ENCODE measurements at regions not wholly inside any gene's neighbourhood (a gene's known extent, or its start where the extent isn't known, plus 50 kb on each side); places are given as distances from the start of the nearest gene placed in this dataset.
A peak's percentile ranks its signal among the peaks of the same experiment; 100 is the strongest.

GRCh38 chr10:21150166-21150565 is 253.1 kb upstream of the NEBL start:
- DNase-seq (ENCODE audit: low spot score): no peak
- no peaks in the 10 kb centered on the region for H3K36me3 ChIP-seq
- no peak overlapping the region for H3K27ac ChIP-seq
- TF ChIP-seq CTCF (IDR thresholded peaks at IDR 0.05): no peak
- TF ChIP-seq POLR2AphosphoS5 (IDR thresholded peaks at IDR 0.05): no peak
- TF ChIP-seq POLR2A (IDR thresholded peaks at IDR 0.05): no peak
- no peaks in the 10 kb centered on the region for H3K27me3 ChIP-seq (replicated peaks; ENCODE audit: insufficient read depth)
- H3K9me3 ChIP-seq: no peaks in the 10 kb centered on the region
- intact Hi-C loops (cut with DNase I): no loop called here
- WGBS: 56% methylated on average over 5 of the region's 5 CpGs
- H3K4me3 ChIP-seq: no peak overlapping the region
- H3K4me1 ChIP-seq (replicated peaks): no peaks in the 10 kb centered on the region

DNA sequence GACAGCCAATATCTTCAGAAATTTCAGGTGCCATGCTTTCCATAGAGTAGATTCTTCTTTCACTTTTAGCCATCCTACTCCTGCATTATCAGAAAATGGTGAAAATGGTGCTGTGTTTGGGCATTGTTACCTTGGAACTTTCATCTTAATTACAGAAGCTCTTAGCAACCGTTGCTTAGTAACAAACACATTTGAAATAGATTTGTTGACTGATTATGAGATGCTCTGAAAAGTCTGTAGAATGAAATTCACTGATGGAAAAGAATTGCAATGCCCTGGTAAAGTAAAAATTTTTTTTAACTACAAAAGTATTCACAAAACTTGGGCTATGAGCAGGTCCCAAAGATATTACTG is 249.3 kb upstream of the NEBL start:
- no peak for DNase-seq (ENCODE audit: low spot score)
- WGBS: 75% methylated on average over 1 of the region's 1 CpG
- no peaks in the 10 kb centered on the region for H3K9me3 ChIP-seq
- no peak overlapping the region for H3K27ac ChIP-seq
- TF ChIP-seq POLR2AphosphoS5 (IDR thresholded peaks at IDR 0.05): no peak
- TF ChIP-seq POLR2A (IDR thresholded peaks at IDR 0.05): no peak
- no peak for TF ChIP-seq CTCF (IDR thresholded peaks at IDR 0.05)
- H3K27me3 ChIP-seq (replicated peaks; ENCODE audit: insufficient read depth): no peaks in the 10 kb centered on the region
- no peaks in the 10 kb centered on the region for H3K36me3 ChIP-seq
- H3K4me3 ChIP-seq: no peak overlapping the region
- no peaks in the 10 kb centered on the region for H3K4me1 ChIP-seq (replicated peaks)
- intact Hi-C loops (cut with DNase I): no loop called here

DNA sequence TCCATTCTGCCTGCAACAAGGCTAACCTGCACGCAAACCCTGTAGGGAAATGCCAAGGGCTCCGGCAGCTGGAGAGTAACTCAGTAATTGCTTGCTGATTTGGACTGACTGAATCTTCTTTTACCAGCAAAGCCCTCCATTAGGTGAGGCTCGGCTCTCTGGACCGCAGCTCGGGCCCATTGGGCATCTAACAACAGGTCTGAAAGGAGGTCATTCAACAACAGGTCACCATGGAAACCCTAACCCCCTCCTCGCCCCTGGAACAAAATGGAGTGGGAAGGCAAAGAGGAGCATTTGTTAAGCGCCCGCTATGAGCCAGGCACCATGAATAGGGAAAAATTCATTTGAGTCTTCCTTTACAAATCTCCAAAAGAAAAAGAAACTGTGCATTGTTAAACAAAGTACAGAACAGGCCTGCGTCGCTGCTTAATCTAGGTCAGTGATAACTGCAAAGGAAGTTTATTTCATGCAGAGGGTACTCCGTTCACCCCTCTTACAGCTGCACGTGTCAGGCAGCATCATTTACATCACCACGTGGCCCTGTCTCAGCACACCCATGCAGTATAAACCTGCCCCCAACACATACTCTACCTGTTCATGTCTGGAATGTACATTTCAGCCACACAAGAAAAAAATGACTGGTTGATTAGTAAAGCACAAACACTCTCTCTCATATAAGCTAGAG is 248.8 kb upstream of the NEBL start:
- WGBS: 84% methylated on average over 13 of the region's 13 CpGs
- Histone ChIP-seq H3K4me3 (no peak overlapping the region), H3K4me1 (replicated peaks) (no peaks in the 10 kb centered on the region), H3K27me3 (replicated peaks; ENCODE audit: insufficient read depth) (no peaks in the 10 kb centered on the region), H3K36me3 (no peaks in the 10 kb centered on the region), H3K27ac (no peak overlapping the region), H3K9me3 (no peaks in the 10 kb centered on the region)
- no peak for TF ChIP-seq POLR2AphosphoS5 (IDR thresholded peaks at IDR 0.05)
- TF ChIP-seq CTCF (IDR thresholded peaks at IDR 0.05): no peak
- TF ChIP-seq POLR2A (IDR thresholded peaks at IDR 0.05): no peak
- intact Hi-C loops (cut with DNase I): no loop called here
- no peak for DNase-seq (ENCODE audit: low spot score)

DNA sequence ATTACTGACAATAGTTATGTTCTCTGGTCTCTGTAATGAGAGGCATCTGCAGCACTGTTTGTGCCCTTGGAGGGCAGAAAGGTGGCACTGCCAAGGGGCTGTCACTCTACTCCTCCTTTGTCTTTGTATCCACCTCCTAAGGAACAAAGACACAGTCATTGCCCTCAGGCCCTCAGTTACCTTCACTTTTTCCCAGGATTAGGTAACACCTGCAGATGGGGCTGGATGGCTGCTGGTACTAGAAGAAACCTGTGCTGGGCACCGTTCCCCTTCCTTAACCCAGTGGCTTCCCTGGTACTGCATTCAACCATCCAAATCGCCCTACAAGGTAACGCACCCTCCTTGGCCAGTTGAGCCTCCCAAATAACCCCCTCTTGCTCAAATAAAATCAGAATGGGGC is 246.9 kb upstream of the NEBL start:
- Histone ChIP-seq H3K27ac (no peak overlapping the region), H3K36me3 (no peaks in the 10 kb centered on the region), H3K4me1 (replicated peaks) (no peaks in the 10 kb centered on the region), H3K4me3 (no peak overlapping the region), H3K9me3 (no peaks in the 10 kb centered on the region), H3K27me3 (replicated peaks; ENCODE audit: insufficient read depth) (no peaks in the 10 kb centered on the region)
- intact Hi-C loops (cut with DNase I): no loop called here
- WGBS: 47% methylated on average over 3 of the region's 3 CpGs
- peak; percentile 49 for DNase-seq (ENCODE audit: low spot score)
- TF ChIP-seq POLR2A (IDR thresholded peaks at IDR 0.05) (no peak), POLR2AphosphoS5 (IDR thresholded peaks at IDR 0.05) (no peak), CTCF (IDR thresholded peaks at IDR 0.05) (no peak)

DNA sequence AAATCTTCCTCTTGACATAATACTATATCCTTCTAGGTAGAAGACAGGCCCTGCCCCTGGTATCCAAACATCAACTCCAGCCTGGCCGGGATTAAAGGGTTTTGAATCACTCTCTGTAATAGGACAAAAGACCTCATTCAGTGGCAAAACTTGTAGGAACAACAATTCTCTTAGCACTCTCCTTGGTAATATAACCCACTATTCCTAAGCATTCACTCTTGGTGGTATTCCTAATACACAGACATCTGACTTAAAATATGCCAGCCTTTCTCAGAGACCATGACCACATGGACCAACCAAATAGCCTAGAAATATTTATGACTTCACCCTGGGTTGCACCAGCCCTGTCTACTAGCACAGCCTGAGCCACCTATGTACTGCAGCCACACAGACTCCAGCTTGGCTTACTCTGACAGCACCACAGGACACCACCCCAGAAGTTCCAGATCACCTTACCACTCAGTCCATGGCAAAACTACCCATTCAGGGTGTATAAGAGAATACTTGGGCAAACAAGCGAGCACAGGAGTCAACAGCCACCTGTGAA is 244.9 kb upstream of the NEBL start:
- 82% methylated on average over 2 of the region's 2 CpGs for WGBS
- no peak for DNase-seq (ENCODE audit: low spot score)
- TF ChIP-seq CTCF (IDR thresholded peaks at IDR 0.05) (no peak), POLR2A (IDR thresholded peaks at IDR 0.05) (no peak), POLR2AphosphoS5 (IDR thresholded peaks at IDR 0.05) (no peak)
- Histone ChIP-seq H3K4me1 (replicated peaks) (no peaks in the 10 kb centered on the region), H3K4me3 (no peak overlapping the region), H3K9me3 (no peaks in the 10 kb centered on the region), H3K27me3 (replicated peaks; ENCODE audit: insufficient read depth) (no peaks in the 10 kb centered on the region), H3K36me3 (no peaks in the 10 kb centered on the region), H3K27ac (no peak overlapping the region)
- intact Hi-C loops (cut with DNase I): no loop called here
